K562 (cell line): ENCODE measurements at regions not wholly inside any gene's neighbourhood (a gene's known extent, or its start where the extent isn't known, plus 50 kb on each side); places are given as distances from the start of the nearest gene placed in this dataset.

Experiments used
- MECOM ChIP-seq: fragments of 250-450 bp; sonication (Bioruptor Pico); IDR thresholded peaks from 2 replicates; pipeline ENCODE4 v1.8.0; 2022; ENCODE audit warnings: inconsistent platforms
- ZNF395 ChIP-seq: fragments of 200-800 bp; sonication (Bioruptor generic); IDR thresholded peaks from 2 replicates; pipeline ENCODE4 v1.6.1; 2017; ENCODE audit warnings: missing genetic modification characterization, missing compliant biosample characterization

- TF ChIP-seq ZNF395 (CRISPR knock-in tag) (no peak), MECOM (CRISPR knock-in tag) (no peak)
These were observed 351.1 kb downstream of the KCNJ2 start for GRCh38 chr17:70520447-70520846.
